H1 (cell line): ENCODE measurements at regions not wholly inside any gene's neighbourhood (a gene's known extent, or its start where the extent isn't known, plus 50 kb on each side); places are given as distances from the start of the nearest gene placed in this dataset.

ENCODE experiments used
- CTCF ChIA-PET: fragments of 300-600 bp; sonication (Branson Sonifier 250); formaldehyde crosslinking; loops from one replicate; lab custom pipeline; 2021; ENCODE audit not compliant: partially characterized antibody; lab: Charles Lee
- POLR2A ChIA-PET: fragments of 300-600 bp; sonication (Branson Sonifier 250); formaldehyde crosslinking; loops from one replicate; lab custom pipeline; 2021; ENCODE audit warnings: inconsistent platforms; ENCODE audit not compliant: partially characterized antibody; lab: Charles Lee
- DNase-seq, 2 experiments: peaks; one replicate each; pipeline versions ENCODE4 v3.0.0 to v3.0.0-alpha.2; 2010 to 2022; ENCODE audit warnings: low spot score in 2 of 2, low read depth in 1 of 2, mixed read lengths in 1 of 2
- FAIRE-seq: peaks from 2 replicates; lab custom pipeline; 2011; peaks lifted over from hg19 to GRCh38; lab: Jason Lieb, UNC
- H2AFZ ChIP-seq: 2 replicates; pipeline ENCODE4 v1.8.1; 2012; ENCODE audit warnings: low read length, inconsistent platforms
- H2AK5ac ChIP-seq: 2 replicates; pipeline ENCODE4 v1.6.1; 2013; ENCODE audit warnings: low read depth, low read length
- H2BK120ac ChIP-seq: replicated peaks from 2 replicates; pipeline ENCODE3; 2013; ENCODE audit warnings: low read depth, low read length, inconsistent platforms
- H2BK12ac ChIP-seq: 2 replicates; pipeline ENCODE4 v1.6.1; 2013; ENCODE audit warnings: low read depth, low read length
- H2BK15ac ChIP-seq: 2 replicates; pipeline ENCODE4 v1.6.1; 2013; ENCODE audit warnings: low read length
- H2BK20ac ChIP-seq: 2 replicates; pipeline ENCODE4 v1.6.1; 2013; ENCODE audit warnings: low read length
- H2BK5ac ChIP-seq: 2 replicates; pipeline ENCODE4 v1.6.1; 2013; ENCODE audit warnings: low read depth, low read length
- H3K14ac ChIP-seq: 2 replicates; pipeline ENCODE4 v1.6.1; 2013; ENCODE audit warnings: inconsistent platforms; ENCODE audit not compliant: insufficient read length
- H3K18ac ChIP-seq: 2 replicates; pipeline ENCODE4 v1.6.1; 2013; ENCODE audit warnings: low read length; ENCODE audit errors: extremely low read depth
- H3K23ac ChIP-seq: 2 replicates; pipeline ENCODE4 v1.6.1; 2013; ENCODE audit warnings: inconsistent platforms; ENCODE audit not compliant: insufficient read length
- H3K23me2 ChIP-seq: 2 replicates; pipeline ENCODE4 v1.6.1; 2013; ENCODE audit warnings: low read depth, low read length
- H3K27ac ChIP-seq: 2 replicates; pipeline ENCODE4 v1.6.1; 2011; ENCODE audit warnings: low read depth, low read length, inconsistent platforms
- H3K27me3 ChIP-seq, 4 experiments: replicated peaks in 1 of 4; 1 replicate in 1 of 4; 2 replicates in 3 of 4; pipeline versions ENCODE4 v1.6.1 to v1.8.1; 2011 to 2013; ENCODE audit warnings: low read length in 3 of 4, mild to moderate bottlenecking in 3 of 4, inconsistent platforms in 2 of 4, mixed read lengths in 2 of 4, moderate library complexity in 1 of 4; ENCODE audit not compliant: control insufficient read depth in 3 of 4, insufficient read depth in 3 of 4; ENCODE audit errors: extremely low read depth in 1 of 4
- H3K36me3 ChIP-seq, 4 experiments: 2 replicates each; pipeline versions ENCODE4 v1.6.1 to v1.8.1; 2011 to 2013; ENCODE audit warnings: mild to moderate bottlenecking in 4 of 4, low read length in 3 of 4, moderate library complexity in 2 of 4, control low read depth in 1 of 4, inconsistent platforms in 1 of 4; ENCODE audit not compliant: insufficient read depth in 4 of 4, control insufficient read depth in 2 of 4
- H3K4ac ChIP-seq: replicated peaks from 2 replicates; pipeline ENCODE3; 2013; ENCODE audit warnings: low read length, low read depth, mixed read lengths, inconsistent platforms; ENCODE audit not compliant: insufficient read length
- H3K4me1 ChIP-seq, 4 experiments: replicated peaks in 1 of 4; 1 replicate in 1 of 4; 2 replicates in 3 of 4; pipeline versions ENCODE4 v1.6.1 to v1.8.1; 2011 to 2013; ENCODE audit warnings: low read length in 3 of 4, inconsistent platforms in 2 of 4, mixed read lengths in 1 of 4; ENCODE audit not compliant: insufficient read depth in 4 of 4, control insufficient read depth in 3 of 4
- H3K4me2 ChIP-seq, 2 experiments: 2 replicates each; pipeline versions ENCODE4 v1.6.1 to v1.8.1; 2011 to 2013; ENCODE audit warnings: low read depth in 2 of 2, low read length in 2 of 2, control low read depth in 1 of 2, inconsistent platforms in 1 of 2, mild to moderate bottlenecking in 1 of 2; ENCODE audit not compliant: insufficient read depth in 1 of 2
- H3K4me3 ChIP-seq, 4 experiments: fragments of 200-600, 300-600 bp in 1 of 4; sonication (generic), shearing (Covaris generic), sonication (Bioruptor Twin) in 1 of 4; 2 replicates each; pipeline versions ENCODE4 v1.5.1 to v1.8.1; 2011 to 2016; ENCODE audit warnings: low read length in 4 of 4, low read depth in 3 of 4, control low read depth in 2 of 4, inconsistent platforms in 2 of 4, mild to moderate bottlenecking in 2 of 4, mixed read lengths in 1 of 4, moderate library complexity in 1 of 4; ENCODE audit not compliant: insufficient read depth in 2 of 4; ENCODE audit errors: extremely low read depth in 1 of 4
- H3K56ac ChIP-seq: replicated peaks from 2 replicates; pipeline ENCODE3; 2013; ENCODE audit warnings: low read depth, mild to moderate bottlenecking, mixed read lengths, low read length, inconsistent platforms; ENCODE audit not compliant: insufficient read length
- H3K79me1 ChIP-seq: 2 replicates; pipeline ENCODE4 v1.6.1; 2013; ENCODE audit warnings: low read depth, low read length, control low read depth
- H3K79me2 ChIP-seq, 2 experiments: 2 replicates each; pipeline versions ENCODE4 v1.6.1 to v1.8.1; 2012 to 2013; ENCODE audit warnings: low read length in 2 of 2, mild to moderate bottlenecking in 2 of 2, inconsistent platforms in 1 of 2; ENCODE audit not compliant: insufficient read depth in 2 of 2, control insufficient read depth in 1 of 2
- H3K9ac ChIP-seq, 4 experiments: replicated peaks in 1 of 4; 1 replicate in 1 of 4; 2 replicates in 3 of 4; pipeline versions ENCODE4 v1.6.1 to v1.8.1; 2011 to 2013; ENCODE audit warnings: low read depth in 3 of 4, low read length in 3 of 4, control low read depth in 2 of 4, mild to moderate bottlenecking in 2 of 4, moderate library complexity in 2 of 4, inconsistent platforms in 1 of 4; ENCODE audit errors: extremely low read depth in 1 of 4
- H3K9me3 ChIP-seq, 2 experiments: 2 replicates each; pipeline versions ENCODE4 v1.6.1 to v1.8.1; 2012 to 2013; ENCODE audit warnings: mild to moderate bottlenecking in 2 of 2, moderate library complexity in 2 of 2, control low read depth in 1 of 2, inconsistent platforms in 1 of 2, low read depth in 1 of 2, low read length in 1 of 2, mixed read lengths in 1 of 2; ENCODE audit not compliant: insufficient read depth in 2 of 2
- H4K20me1 ChIP-seq, 2 experiments: replicated peaks in 1 of 2; 2 replicates each; pipeline versions ENCODE3 to v1.8.1; 2011 to 2013; ENCODE audit warnings: inconsistent platforms in 2 of 2, low read length in 2 of 2, mild to moderate bottlenecking in 1 of 2; ENCODE audit not compliant: insufficient read depth in 2 of 2, control insufficient read depth in 1 of 2
- H4K5ac ChIP-seq: 2 replicates; pipeline ENCODE4 v1.6.1; 2013; ENCODE audit warnings: low read length, low read depth, mixed read lengths, inconsistent platforms; ENCODE audit not compliant: insufficient read length
- H4K8ac ChIP-seq: 2 replicates; pipeline ENCODE4 v1.8.0; 2013; ENCODE audit warnings: mild to moderate bottlenecking, moderate library complexity, low read length, inconsistent platforms; ENCODE audit not compliant: insufficient read depth; ENCODE audit errors: extremely low read depth
- H4K91ac ChIP-seq: replicated peaks from 2 replicates; pipeline ENCODE3; 2013; ENCODE audit warnings: low read length, mixed read lengths, inconsistent platforms; ENCODE audit not compliant: insufficient read length
- RXRA ChIP-seq: IDR thresholded peaks from 2 replicates; pipeline ENCODE4 v1.6.1; 2011; ENCODE audit warnings: low read depth, mild to moderate bottlenecking, low read length, moderate library complexity; ENCODE audit not compliant: insufficient read depth

DNA sequence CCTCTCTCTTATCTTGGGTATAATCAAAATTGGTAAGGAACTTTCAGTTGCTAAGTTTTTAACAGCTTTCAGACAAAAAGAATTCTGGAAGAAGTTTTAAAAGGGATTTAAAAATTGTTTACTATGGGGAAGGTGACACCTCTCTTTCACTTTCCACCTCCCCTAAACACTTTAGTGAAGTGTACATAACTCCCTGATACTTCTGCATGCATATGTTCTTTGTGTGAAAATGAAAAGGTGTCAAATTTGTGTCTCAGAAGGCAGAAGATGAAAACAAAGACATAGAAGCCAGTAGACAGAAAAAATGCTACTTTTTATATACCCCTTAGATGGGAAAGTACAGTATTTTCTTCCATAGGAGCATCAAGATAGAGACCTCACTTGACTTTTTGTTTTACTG lies 117.8 kb downstream of the TMEM26 start:
- H4K8ac ChIP-seq = no peak overlapping the region
- no peak overlapping the region for H3K4ac ChIP-seq
- no peak overlapping the region for H2BK120ac ChIP-seq
- no peaks in the 10 kb centered on the region for H3K27me3 ChIP-seq
- no peak overlapping the region for H3K18ac ChIP-seq
- H3K56ac ChIP-seq = no peak overlapping the region
- ChIA-PET POLR2A (no interaction called here), CTCF (interaction anchor here (1.5 kb wide), 1 partner anchor 13 kb away, joined by 3 read pairs; no protein-coding TSS in a partner anchor)
- no peaks in the 10 kb centered on the region for H3K4me1 ChIP-seq
- no peak overlapping the region for H3K27ac ChIP-seq
- H3K9me3 ChIP-seq = no peaks in the 10 kb centered on the region
- H3K79me2 ChIP-seq = no peaks in the 10 kb centered on the region
- no peak overlapping the region for H3K4me3 ChIP-seq
- no peak overlapping the region for H2AK5ac ChIP-seq
- H2BK15ac ChIP-seq = no peak overlapping the region
- no peak overlapping the region for H2AFZ ChIP-seq
- H3K23ac ChIP-seq = no peak overlapping the region
- no peak overlapping the region for H3K14ac ChIP-seq
- no peak for TF ChIP-seq RXRA
- no peaks in the 10 kb centered on the region for H4K20me1 ChIP-seq
- no peak overlapping the region for H4K5ac ChIP-seq
- FAIRE-seq = no peak
- H3K4me2 ChIP-seq = no peak overlapping the region
- H3K9ac ChIP-seq = no peak overlapping the region
- DNase-seq = no peak
- no peak overlapping the region for H2BK20ac ChIP-seq
- no peak overlapping the region for H2BK5ac ChIP-seq
- no peaks in the 10 kb centered on the region for H3K23me2 ChIP-seq
- H3K79me1 ChIP-seq = no peaks in the 10 kb centered on the region
- no peak overlapping the region for H4K91ac ChIP-seq
- no peak overlapping the region for H2BK12ac ChIP-seq
- no peaks in the 10 kb centered on the region for H3K36me3 ChIP-seq
